Stimulated activated memory B cell treated with anti-CD40 and anti-IgM and Interleukin-4, amounts not matched to agents 10 μg/mL and 1 μg/mL and 100 μg/mL, for 72 hours (primary cell): ENCODE measurements at regions not wholly inside any gene's neighbourhood (a gene's known extent, or its start where the extent isn't known, plus 50 kb on each side); places are given as distances from the start of the nearest gene placed in this dataset.
A peak's percentile ranks its signal among the peaks of the same experiment; 100 is the strongest.
"Not testable (repeated sequence)": the region's sequence is repeated elsewhere in the genome, so short reads cannot be mapped to it uniquely, and the experiment has no call there.

Experiments
- ATAC-seq: fragments of 150-1000 bp; cut with Tn5 transposase; 2 replicates; pipeline ENCODE4 v1.10.0; 2021
- H3K27ac Mint-ChIP-seq: one replicate; pipeline ENCODE4 v1.8.0; 2022; ENCODE audit warnings: mild to moderate bottlenecking, mixed read lengths
- H3K27me3 Mint-ChIP-seq: one replicate; pipeline ENCODE4 v1.8.0; 2022; ENCODE audit warnings: mixed read lengths
- H3K36me3 Mint-ChIP-seq: one replicate; pipeline ENCODE4 v1.8.0; 2022; ENCODE audit warnings: mixed read lengths
- H3K4me1 Mint-ChIP-seq: one replicate; pipeline ENCODE4 v1.8.0; 2022; ENCODE audit warnings: mixed read lengths
- H3K4me3 Mint-ChIP-seq: one replicate; pipeline ENCODE4 v1.8.0; 2022; ENCODE audit warnings: mild to moderate bottlenecking, moderate library complexity, mixed read lengths
- H3K9me3 Mint-ChIP-seq: one replicate; pipeline ENCODE4 v1.8.0; 2022; ENCODE audit warnings: mixed read lengths

DNA sequence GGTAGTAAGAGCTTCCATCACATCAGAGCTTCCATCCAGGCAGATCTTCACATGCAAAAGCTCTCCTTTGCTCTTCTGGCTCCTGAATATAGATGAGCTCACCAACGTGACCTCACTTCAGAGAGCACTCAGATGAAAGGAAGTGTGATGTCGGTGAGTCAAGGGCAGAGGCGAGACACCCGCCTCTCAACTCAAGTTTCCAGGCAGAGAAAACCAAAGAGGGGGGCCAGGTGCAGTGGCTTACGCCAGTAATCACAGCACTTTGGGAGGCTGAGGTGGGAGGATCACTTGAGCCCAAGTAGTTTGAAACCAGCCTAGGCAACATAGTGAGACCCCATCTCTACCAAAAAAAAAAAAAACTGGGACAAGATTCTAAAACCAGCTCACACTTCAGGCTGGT is 126.9 kb downstream of the DUSP6 start:
- peaks cover 16% of the 10 kb centered on the region for H3K4me1 Mint-ChIP-seq
- H3K36me3 Mint-ChIP-seq: no peaks in the 10 kb centered on the region
- peak; percentile 74 for ATAC-seq
- H3K9me3 Mint-ChIP-seq: no peaks in the 10 kb centered on the region
- H3K4me3 Mint-ChIP-seq: no peak overlapping the region
- H3K27ac Mint-ChIP-seq: peak overlapping the region; percentile 34
- peaks cover 15% of the 10 kb centered on the region for H3K27me3 Mint-ChIP-seq

GRCh38 chr12:89222580-89222979 is 129.7 kb downstream of the DUSP6 start:
- not testable (repeated sequence) for H3K36me3 Mint-ChIP-seq, H3K27ac Mint-ChIP-seq, H3K9me3 Mint-ChIP-seq, ATAC-seq, H3K4me3 Mint-ChIP-seq
- Mint-ChIP-seq H3K4me1 (peaks cover 16% of the 10 kb centered on the region), H3K27me3 (peaks cover 15% of the 10 kb centered on the region)

GRCh38 chr12:89217472-89217871 is 134.8 kb downstream of the DUSP6 start:
- peaks cover 11% of the 10 kb centered on the region for H3K4me1 Mint-ChIP-seq
- H3K4me3 Mint-ChIP-seq: no peak overlapping the region
- H3K9me3 Mint-ChIP-seq: peaks cover 3% of the 10 kb centered on the region
- H3K27ac Mint-ChIP-seq: no peak overlapping the region
- H3K27me3 Mint-ChIP-seq: no peaks in the 10 kb centered on the region
- ATAC-seq: no peak
- no peaks in the 10 kb centered on the region for H3K36me3 Mint-ChIP-seq

- Mint-ChIP-seq H3K27ac (no peak overlapping the region), H3K4me1 (peaks cover 11% of the 10 kb centered on the region), H3K9me3 (peaks cover 3% of the 10 kb centered on the region), H3K4me3 (no peak overlapping the region), H3K36me3 (no peaks in the 10 kb centered on the region), H3K27me3 (no peaks in the 10 kb centered on the region)
- ATAC-seq: no peak
These were observed 135.9 kb downstream of the DUSP6 start for GRCh38 chr12:89216211-89216952.

GRCh38 chr12:89215196-89215595 is 137.1 kb downstream of the DUSP6 start:
- no peak for ATAC-seq
- Mint-ChIP-seq H3K27me3 (no peaks in the 10 kb centered on the region), H3K4me3 (no peak overlapping the region), H3K4me1 (peaks cover 11% of the 10 kb centered on the region), H3K36me3 (no peaks in the 10 kb centered on the region), H3K9me3 (peaks cover 2% of the 10 kb centered on the region), H3K27ac (no peak overlapping the region)

GRCh38 chr12:89213747-89214146 is 138.6 kb downstream of the DUSP6 start:
- H3K27me3 Mint-ChIP-seq: no peaks in the 10 kb centered on the region
- no peak for ATAC-seq
- no peaks in the 10 kb centered on the region for H3K36me3 Mint-ChIP-seq
- no peaks in the 10 kb centered on the region for H3K9me3 Mint-ChIP-seq
- no peak overlapping the region for H3K4me3 Mint-ChIP-seq
- peaks cover 11% of the 10 kb centered on the region for H3K4me1 Mint-ChIP-seq
- no peak overlapping the region for H3K27ac Mint-ChIP-seq

- ATAC-seq: no peak
- H3K9me3 Mint-ChIP-seq: no peaks in the 10 kb centered on the region
- H3K27me3 Mint-ChIP-seq: no peaks in the 10 kb centered on the region
- H3K4me1 Mint-ChIP-seq: peaks cover 11% of the 10 kb centered on the region
- H3K27ac Mint-ChIP-seq: no peak overlapping the region
- no peak overlapping the region for H3K4me3 Mint-ChIP-seq
- no peaks in the 10 kb centered on the region for H3K36me3 Mint-ChIP-seq
These were observed 139.2 kb downstream of the DUSP6 start for GRCh38 chr12:89213139-89213538.

DNA sequence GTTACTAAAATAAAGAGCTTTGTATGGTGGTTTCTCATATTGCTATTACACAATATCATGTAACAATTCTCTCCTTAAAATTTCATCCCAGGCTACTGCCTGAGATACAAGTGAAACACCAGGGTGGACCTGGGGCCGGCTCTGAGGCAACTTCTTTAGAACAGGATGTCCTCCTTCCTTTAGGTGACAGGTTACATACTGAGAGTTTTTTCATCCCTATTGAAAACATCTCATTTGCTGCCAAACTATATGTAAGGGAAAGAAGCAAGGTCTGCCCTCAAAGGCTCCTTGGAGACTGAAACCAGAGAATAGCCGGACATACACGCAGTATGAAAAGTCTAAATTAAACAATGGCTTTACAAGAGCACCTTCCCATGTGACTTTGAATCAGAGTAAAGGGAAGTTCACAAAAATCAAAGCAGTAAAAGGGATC is 139.9 kb downstream of the DUSP6 start:
- Mint-ChIP-seq H3K4me3 (no peak overlapping the region), H3K27me3 (no peaks in the 10 kb centered on the region), H3K9me3 (no peaks in the 10 kb centered on the region), H3K27ac (no peak overlapping the region), H3K4me1 (peaks cover 11% of the 10 kb centered on the region), H3K36me3 (no peaks in the 10 kb centered on the region)
- no peak for ATAC-seq

- H3K27me3 Mint-ChIP-seq: no peaks in the 10 kb centered on the region
- no peak overlapping the region for H3K4me3 Mint-ChIP-seq
- no peak for ATAC-seq
- no peaks in the 10 kb centered on the region for H3K9me3 Mint-ChIP-seq
- peaks cover 16% of the 10 kb centered on the region for H3K4me1 Mint-ChIP-seq
- no peaks in the 10 kb centered on the region for H3K36me3 Mint-ChIP-seq
- no peak overlapping the region for H3K27ac Mint-ChIP-seq
These were observed 140.8 kb downstream of the DUSP6 start for GRCh38 chr12:89211456-89211855.

DNA sequence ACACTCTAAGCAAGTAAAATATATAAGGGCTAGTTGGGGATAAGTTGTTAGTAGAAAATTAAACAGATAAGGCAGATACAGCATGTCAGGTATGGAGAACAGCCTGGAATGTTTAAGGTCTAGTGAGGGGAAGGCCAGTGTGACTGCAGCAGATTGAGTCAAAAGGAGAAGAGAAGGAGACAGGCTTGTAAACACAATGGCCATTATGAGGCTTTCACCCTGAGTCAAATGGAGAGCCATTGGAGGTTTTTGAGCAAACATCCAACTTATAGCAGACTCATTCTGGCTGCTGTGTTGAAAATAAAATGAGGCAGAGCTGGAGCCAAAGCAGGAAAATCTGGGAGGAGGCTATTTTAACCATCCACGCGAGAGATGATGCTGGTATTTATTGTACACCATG is 142.0 kb downstream of the DUSP6 start:
- Mint-ChIP-seq H3K27ac (no peak overlapping the region), H3K4me1 (peaks cover 22% of the 10 kb centered on the region)

GRCh38 chr12:89208661-89209096 is 143.6 kb downstream of the DUSP6 start:
- Mint-ChIP-seq H3K27me3 (no peaks in the 10 kb centered on the region), H3K4me3 (no peak overlapping the region), H3K4me1 (peaks cover 11% of the 10 kb centered on the region), H3K9me3 (no peaks in the 10 kb centered on the region), H3K36me3 (no peaks in the 10 kb centered on the region), H3K27ac (no peak overlapping the region)
- no peak for ATAC-seq

More for the DNA sequence above, 142.0 kb downstream of the DUSP6 start:
- Mint-ChIP-seq H3K27me3 (no peaks in the 10 kb centered on the region), H3K9me3 (no peaks in the 10 kb centered on the region), H3K4me3 (no peak overlapping the region), H3K36me3 (no peaks in the 10 kb centered on the region)
- no peak for ATAC-seq

- H3K36me3 Mint-ChIP-seq: no peaks in the 10 kb centered on the region
- H3K27ac Mint-ChIP-seq: no peak overlapping the region
- H3K27me3 Mint-ChIP-seq: no peaks in the 10 kb centered on the region
- peaks cover 11% of the 10 kb centered on the region for H3K4me1 Mint-ChIP-seq
- ATAC-seq: no peak
- no peak overlapping the region for H3K4me3 Mint-ChIP-seq
- no peaks in the 10 kb centered on the region for H3K9me3 Mint-ChIP-seq
These were observed 145.9 kb downstream of the DUSP6 start for GRCh38 chr12:89206390-89206789.

GRCh38 chr12:89205517-89205916 is 146.8 kb downstream of the DUSP6 start:
- Mint-ChIP-seq H3K27ac (no peak overlapping the region), H3K36me3 (no peaks in the 10 kb centered on the region), H3K9me3 (no peaks in the 10 kb centered on the region), H3K4me1 (peaks cover 14% of the 10 kb centered on the region), H3K27me3 (no peaks in the 10 kb centered on the region), H3K4me3 (no peak overlapping the region)
- ATAC-seq: no peak

DNA sequence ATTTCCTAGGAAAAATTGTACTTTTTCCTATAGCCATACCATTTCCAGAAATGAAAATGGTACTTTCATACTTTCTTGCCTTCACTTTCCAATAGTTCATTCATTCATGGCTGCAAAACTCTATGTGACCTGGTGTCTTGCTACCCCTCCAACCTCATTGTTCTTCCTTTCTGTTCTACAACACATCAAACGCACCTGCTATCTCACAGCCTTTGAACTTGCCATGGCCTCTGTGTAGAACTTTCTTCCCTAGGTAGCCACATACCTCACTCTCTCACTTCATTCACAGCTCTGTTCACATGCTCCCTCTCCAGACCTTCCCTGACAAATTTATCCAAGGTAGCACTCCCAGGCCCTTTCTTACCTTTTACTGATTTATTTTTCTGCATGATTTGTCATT is 149.2 kb downstream of the DUSP6 start:
- H3K27ac Mint-ChIP-seq: no peak overlapping the region
- H3K27me3 Mint-ChIP-seq: no peaks in the 10 kb centered on the region
- H3K36me3 Mint-ChIP-seq: no peaks in the 10 kb centered on the region
- no peak for ATAC-seq
- no peak overlapping the region for H3K4me3 Mint-ChIP-seq
- no peaks in the 10 kb centered on the region for H3K9me3 Mint-ChIP-seq
- peaks cover 23% of the 10 kb centered on the region for H3K4me1 Mint-ChIP-seq

DNA sequence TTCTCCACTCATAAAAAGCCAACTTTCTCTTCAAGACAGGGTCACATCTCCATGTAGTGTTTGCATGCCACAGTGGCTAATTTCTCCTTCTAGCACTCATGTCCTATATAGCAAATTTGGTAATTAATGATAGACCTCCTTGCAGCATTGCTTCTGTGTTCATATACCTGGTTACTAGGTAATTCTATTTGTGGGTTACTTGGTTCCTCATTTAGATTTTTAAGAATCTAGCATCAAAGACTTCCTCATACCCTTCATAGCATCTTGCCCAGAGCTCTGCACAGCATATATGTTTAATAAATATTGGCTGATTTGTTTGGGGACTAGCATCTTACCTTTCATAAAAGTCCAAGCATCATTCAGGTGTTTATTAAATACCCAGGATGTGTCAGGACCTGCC is 152.1 kb downstream of the DUSP6 start:
- Mint-ChIP-seq H3K9me3 (no peaks in the 10 kb centered on the region), H3K4me1 (peaks cover 12% of the 10 kb centered on the region), H3K36me3 (no peaks in the 10 kb centered on the region), H3K4me3 (no peak overlapping the region), H3K27ac (no peak overlapping the region), H3K27me3 (no peaks in the 10 kb centered on the region)
- ATAC-seq: peak; percentile 67

DNA sequence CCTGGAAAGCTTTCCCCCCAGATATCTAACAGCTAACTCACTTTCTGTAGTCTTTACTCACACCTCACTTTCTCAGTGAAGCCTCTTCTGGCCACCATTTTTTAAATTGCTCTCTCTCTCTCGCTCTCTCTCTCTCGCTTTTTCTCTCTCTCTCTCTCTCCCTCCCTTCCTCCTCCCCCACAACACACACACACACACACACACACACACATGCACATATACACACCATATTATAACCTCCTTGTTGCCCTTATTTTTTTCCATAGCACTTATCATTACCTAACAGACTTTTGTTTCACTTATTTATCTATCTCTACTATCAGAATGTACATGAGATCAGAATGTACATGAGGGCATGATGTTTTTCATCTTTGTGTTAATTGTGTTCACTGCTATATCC is 156.8 kb downstream of the DUSP6 start:
- Mint-ChIP-seq H3K27ac (no peak overlapping the region), H3K27me3 (no peaks in the 10 kb centered on the region), H3K36me3 (no peaks in the 10 kb centered on the region), H3K4me3 (no peak overlapping the region), H3K9me3 (peaks cover 3% of the 10 kb centered on the region), H3K4me1 (peaks cover 9% of the 10 kb centered on the region)
- no peak for ATAC-seq
